ENCODE measurements at regions not wholly inside any gene's neighbourhood (a gene's known extent, or its start where the extent isn't known, plus 50 kb on each side); places are given as distances from the start of the nearest gene placed in this dataset.

- Mint-ChIP-seq H3K27me3 (ENCODE audit: low read depth) (no peaks in the 10 kb centered on the region), H3K4me3 (ENCODE audit: unreplicated experiment) (no peak overlapping the region), H3K27ac (ENCODE audit: unreplicated experiment) (no peak overlapping the region), H3K36me3 (ENCODE audit: low read depth) (no peaks in the 10 kb centered on the region), H3K9me3 (ENCODE audit: low read depth) (no peaks in the 10 kb centered on the region), H3K4me1 (ENCODE audit: low read depth) (peaks cover 5% of the 10 kb centered on the region)
- no peak for TF ChIP-seq CTCF (IDR thresholded peaks at IDR 0.05)
- no peak for DNase-seq (ENCODE audit: low spot score)
These were observed 239.2 kb downstream of the MSRB3 start for GRCh38 chr12:65517656-65518210.

- DNase-seq (ENCODE audit: low spot score): no peak
- Mint-ChIP-seq H3K27ac (ENCODE audit: unreplicated experiment) (no peak overlapping the region), H3K36me3 (ENCODE audit: low read depth) (no peaks in the 10 kb centered on the region), H3K4me1 (ENCODE audit: low read depth) (peaks cover 6% of the 10 kb centered on the region), H3K4me3 (ENCODE audit: unreplicated experiment) (no peak overlapping the region), H3K27me3 (ENCODE audit: low read depth) (no peaks in the 10 kb centered on the region), H3K9me3 (ENCODE audit: low read depth) (no peaks in the 10 kb centered on the region)
- peak; percentile 8 for TF ChIP-seq CTCF (IDR thresholded peaks at IDR 0.05)
These were observed 240.3 kb downstream of the MSRB3 start for GRCh38 chr12:65518771-65519170.

GRCh38 chr12:65520658-65521057 is 242.2 kb downstream of the MSRB3 start:
- no peak for DNase-seq (ENCODE audit: low spot score)
- H3K27ac Mint-ChIP-seq (ENCODE audit: unreplicated experiment): no peak overlapping the region
- H3K9me3 Mint-ChIP-seq (ENCODE audit: low read depth): no peaks in the 10 kb centered on the region
- H3K4me3 Mint-ChIP-seq (ENCODE audit: unreplicated experiment): no peak overlapping the region
- TF ChIP-seq CTCF (IDR thresholded peaks at IDR 0.05): no peak
- H3K36me3 Mint-ChIP-seq (ENCODE audit: low read depth): no peaks in the 10 kb centered on the region
- peaks cover 18% of the 10 kb centered on the region for H3K4me1 Mint-ChIP-seq (ENCODE audit: low read depth)
- H3K27me3 Mint-ChIP-seq (ENCODE audit: low read depth): no peaks in the 10 kb centered on the region

GRCh38 chr12:65522956-65523860 is 244.7 kb downstream of the MSRB3 start:
- no peaks in the 10 kb centered on the region for H3K36me3 Mint-ChIP-seq (ENCODE audit: low read depth)
- H3K27ac Mint-ChIP-seq (ENCODE audit: unreplicated experiment): no peak overlapping the region
- DNase-seq (ENCODE audit: low spot score): no peak
- H3K4me3 Mint-ChIP-seq (ENCODE audit: unreplicated experiment): no peak overlapping the region
- no peaks in the 10 kb centered on the region for H3K27me3 Mint-ChIP-seq (ENCODE audit: low read depth)
- no peak for TF ChIP-seq CTCF (IDR thresholded peaks at IDR 0.05)
- H3K9me3 Mint-ChIP-seq (ENCODE audit: low read depth): no peaks in the 10 kb centered on the region
- peaks cover 18% of the 10 kb centered on the region for H3K4me1 Mint-ChIP-seq (ENCODE audit: low read depth)

- H3K9me3 Mint-ChIP-seq (ENCODE audit: low read depth): no peaks in the 10 kb centered on the region
- no peaks in the 10 kb centered on the region for H3K36me3 Mint-ChIP-seq (ENCODE audit: low read depth)
- no peak overlapping the region for H3K27ac Mint-ChIP-seq (ENCODE audit: unreplicated experiment)
- H3K4me1 Mint-ChIP-seq (ENCODE audit: low read depth): peaks cover 17% of the 10 kb centered on the region
- DNase-seq (ENCODE audit: low spot score): no peak
- no peak for TF ChIP-seq CTCF (IDR thresholded peaks at IDR 0.05)
- H3K27me3 Mint-ChIP-seq (ENCODE audit: low read depth): no peaks in the 10 kb centered on the region
- H3K4me3 Mint-ChIP-seq (ENCODE audit: unreplicated experiment): no peak overlapping the region
These were observed 246.2 kb downstream of the MSRB3 start for GRCh38 chr12:65524666-65525065.

Measured in chondrocyte (in vitro differentiated cells).